ENCODE measurements at regions not wholly inside any gene's neighbourhood (a gene's known extent, or its start where the extent isn't known, plus 50 kb on each side); places are given as distances from the start of the nearest gene placed in this dataset.

DNA sequence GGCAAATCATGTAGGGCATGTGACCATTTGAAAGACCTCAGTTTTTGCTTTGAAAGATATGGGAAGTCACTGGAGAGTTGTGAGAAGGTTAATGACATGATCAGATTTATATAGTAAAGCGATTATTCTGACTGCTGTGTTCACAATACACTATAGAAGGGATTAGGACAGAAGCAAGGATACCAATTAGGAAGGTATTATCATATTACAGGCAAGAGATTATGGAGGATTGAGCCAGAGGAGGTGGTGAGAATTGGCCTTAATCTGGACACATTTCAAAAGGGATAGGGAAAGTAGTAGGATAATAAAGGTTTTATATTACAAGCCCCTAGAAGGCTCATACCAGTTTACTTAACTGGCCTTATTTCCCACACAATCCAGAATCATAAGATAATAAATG, 124.9 kb upstream of the POF1B start (continued):
- TF ChIP-seq EZH2 (IDR thresholded peaks at IDR 0.05; ENCODE audit: low read depth, low read length, severe bottlenecking) = no peak
- no peak for TF ChIP-seq NRF1 (IDR thresholded peaks at IDR 0.05; ENCODE audit: low read depth, low read length)
